ENCODE measurements at regions not wholly inside any gene's neighbourhood (a gene's known extent, or its start where the extent isn't known, plus 50 kb on each side); places are given as distances from the start of the nearest gene placed in this dataset.

DNA sequence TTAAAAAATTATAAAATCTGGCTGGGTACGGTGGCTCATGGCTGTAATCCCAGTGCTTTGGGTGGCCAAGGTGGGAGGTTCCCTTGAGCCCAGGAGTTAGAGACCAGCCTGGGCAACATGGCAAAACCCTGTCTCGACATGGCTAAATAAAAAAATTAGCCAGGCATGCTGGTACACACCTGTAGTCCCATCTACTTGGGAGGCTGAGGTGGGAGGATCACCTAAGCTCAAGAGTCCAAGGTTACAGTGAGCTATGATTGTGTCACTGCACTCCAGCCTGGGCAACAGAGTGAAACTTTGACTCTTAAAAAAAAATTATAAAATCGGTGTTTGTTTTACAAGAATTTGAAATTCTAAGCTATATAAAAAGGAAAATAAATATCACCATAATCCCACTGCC lies 141.8 kb downstream of the SLC38A6 start:
- no peak overlapping the region for H3K4me3 ChIP-seq (ENCODE audit: low read depth, low read length)
- no peak for DNase-seq (ENCODE audit: low read depth)
- TF ChIP-seq, protein P1, sequence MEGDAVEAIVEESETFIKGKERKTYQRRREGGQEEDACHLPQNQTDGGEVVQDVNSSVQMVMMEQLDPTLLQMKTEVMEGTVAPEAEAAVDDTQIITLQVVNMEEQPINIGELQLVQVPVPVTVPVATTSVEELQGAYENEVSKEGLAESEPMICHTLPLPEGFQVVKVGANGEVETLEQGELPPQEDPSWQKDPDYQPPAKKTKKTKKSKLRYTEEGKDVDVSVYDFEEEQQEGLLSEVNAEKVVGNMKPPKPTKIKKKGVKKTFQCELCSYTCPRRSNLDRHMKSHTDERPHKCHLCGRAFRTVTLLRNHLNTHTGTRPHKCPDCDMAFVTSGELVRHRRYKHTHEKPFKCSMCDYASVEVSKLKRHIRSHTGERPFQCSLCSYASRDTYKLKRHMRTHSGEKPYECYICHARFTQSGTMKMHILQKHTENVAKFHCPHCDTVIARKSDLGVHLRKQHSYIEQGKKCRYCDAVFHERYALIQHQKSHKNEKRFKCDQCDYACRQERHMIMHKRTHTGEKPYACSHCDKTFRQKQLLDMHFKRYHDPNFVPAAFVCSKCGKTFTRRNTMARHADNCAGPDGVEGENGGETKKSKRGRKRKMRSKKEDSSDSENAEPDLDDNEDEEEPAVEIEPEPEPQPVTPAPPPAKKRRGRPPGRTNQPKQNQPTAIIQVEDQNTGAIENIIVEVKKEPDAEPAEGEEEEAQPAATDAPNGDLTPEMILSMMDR (IDR thresholded peaks at IDR 0.05; ENCODE audit: insufficient read depth, low read length): no peak

DNA sequence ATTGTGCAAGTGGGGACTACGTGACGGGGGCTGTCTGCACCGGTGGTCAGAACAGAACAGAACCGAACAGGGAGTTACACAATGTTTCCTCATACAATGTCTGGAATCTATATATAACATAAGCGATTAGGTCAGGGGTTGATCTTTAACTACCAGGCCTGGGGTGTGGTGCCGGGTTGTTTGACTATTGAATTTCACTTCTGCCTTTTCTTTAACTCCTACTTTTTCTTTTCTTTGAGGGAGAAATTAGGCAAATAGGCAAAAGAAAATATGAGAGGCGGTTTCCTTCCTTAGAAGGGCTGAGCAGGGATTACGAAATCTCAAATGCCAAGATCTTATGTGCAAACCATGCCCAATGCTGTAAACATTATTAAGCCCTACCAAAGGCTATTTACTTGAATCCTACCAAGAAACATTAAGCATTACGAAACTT lies 140.3 kb downstream of the SLC38A6 start:
- no peak for DNase-seq (ENCODE audit: low read depth)
- TF ChIP-seq, protein P1 (IDR thresholded peaks at IDR 0.05; ENCODE audit: insufficient read depth, low read length): no peak
- no peak overlapping the region for H3K4me3 ChIP-seq (ENCODE audit: low read depth, low read length)

DNA sequence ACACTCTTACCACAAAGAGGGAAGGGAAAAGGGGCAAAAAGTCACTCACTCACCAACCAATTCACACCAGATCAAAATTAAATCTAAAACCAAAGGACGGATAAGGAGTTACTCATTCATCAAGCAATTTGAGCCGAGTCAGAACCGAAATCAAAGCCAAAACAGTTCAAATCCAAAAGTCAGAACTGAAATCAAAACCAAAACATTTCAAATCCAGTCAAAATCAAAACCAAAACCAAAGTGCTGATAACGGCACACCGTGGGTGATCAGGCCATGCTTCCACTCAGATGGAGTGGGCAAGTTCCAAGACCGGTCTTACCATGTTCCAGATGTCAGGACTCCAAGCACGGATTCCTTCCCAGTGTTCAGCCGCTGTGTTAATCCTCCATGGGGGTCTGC lies 139.5 kb downstream of the SLC38A6 start:
- no peak for DNase-seq (ENCODE audit: low read depth)
- TF ChIP-seq, protein P1 (IDR thresholded peaks at IDR 0.05; ENCODE audit: insufficient read depth, low read length): no peak
- H3K4me3 ChIP-seq (ENCODE audit: low read depth, low read length): no peak overlapping the region

DNA sequence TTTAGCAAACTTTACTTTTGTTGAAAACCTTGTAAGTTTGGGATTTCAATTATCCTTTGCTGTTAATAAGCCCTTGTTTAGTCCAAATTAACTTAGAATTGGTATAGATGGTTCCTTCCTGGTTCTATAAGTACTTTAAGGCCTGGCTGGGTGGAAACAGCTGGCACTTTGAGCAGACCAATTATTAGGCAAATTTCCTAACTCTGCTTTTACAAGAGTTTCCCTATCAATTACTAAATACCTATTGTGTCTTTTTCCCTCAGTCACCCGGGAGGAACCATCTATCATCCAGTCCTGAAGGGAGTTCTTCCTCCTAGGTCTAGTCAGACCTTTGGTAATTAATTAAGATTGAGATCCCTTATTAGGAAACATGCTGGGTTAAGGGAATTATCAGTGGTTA lies 138.0 kb downstream of the SLC38A6 start:
- no peak for DNase-seq (ENCODE audit: low read depth)
- TF ChIP-seq, protein P1 (IDR thresholded peaks at IDR 0.05; ENCODE audit: insufficient read depth, low read length): no peak
- H3K4me3 ChIP-seq (ENCODE audit: low read depth, low read length): no peak overlapping the region

DNA sequence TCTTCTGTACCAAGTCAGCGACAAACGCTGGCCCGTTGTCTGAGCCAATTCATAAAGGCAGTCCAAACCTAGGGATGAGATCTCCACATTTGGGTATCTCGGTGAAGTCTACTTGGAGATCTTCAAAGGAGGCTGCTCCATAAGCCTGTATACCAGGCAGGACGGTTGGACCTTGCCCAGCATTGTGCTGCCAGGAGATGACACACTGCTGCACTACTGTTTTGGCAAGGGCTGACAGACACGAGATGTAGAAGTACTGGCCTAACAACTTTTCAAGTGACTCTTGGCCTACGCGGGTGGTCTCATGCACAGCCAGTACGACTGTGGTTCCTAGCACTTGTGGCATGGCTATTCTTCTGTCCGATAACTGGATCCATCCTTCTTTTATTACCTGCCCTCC lies 135.3 kb downstream of the SLC38A6 start:
- TF ChIP-seq, protein P1 (IDR thresholded peaks at IDR 0.05; ENCODE audit: insufficient read depth, low read length): no peak
- H3K4me3 ChIP-seq (ENCODE audit: low read depth, low read length): no peak overlapping the region
- DNase-seq (ENCODE audit: low read depth): no peak

DNA sequence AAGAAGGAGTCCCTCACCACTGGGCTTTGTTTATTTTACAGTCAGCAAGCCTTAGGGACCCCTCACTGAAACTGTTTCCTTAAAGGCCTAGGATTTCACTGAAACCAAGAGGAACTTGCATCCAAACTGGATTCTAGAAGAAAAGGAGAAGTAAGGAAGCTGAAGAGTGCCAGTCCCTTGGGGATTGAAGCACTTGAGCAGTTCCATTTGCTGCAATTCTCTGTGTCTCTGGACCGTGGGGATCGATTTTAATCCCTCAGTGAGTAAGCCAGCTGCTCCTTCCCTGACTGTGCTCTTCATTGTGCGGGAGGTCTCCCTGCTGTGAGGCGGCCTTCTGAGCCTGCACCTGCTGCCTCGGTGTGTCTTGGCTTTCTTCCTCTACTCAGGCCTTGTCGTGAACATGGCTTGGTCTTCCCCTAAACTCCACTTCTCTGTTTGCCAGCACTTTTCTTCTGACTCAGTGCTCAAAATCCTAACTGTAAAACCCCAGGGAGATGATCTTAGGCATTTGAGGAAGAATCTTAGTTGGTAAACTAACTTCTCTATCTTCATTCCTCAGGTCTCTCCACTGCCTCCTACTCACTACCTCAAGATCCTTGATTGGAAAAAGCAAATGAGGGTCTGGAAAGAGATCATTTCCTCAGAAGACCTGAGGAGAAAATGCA lies 132.6 kb downstream of the SLC38A6 start:
- TF ChIP-seq, protein P1 (IDR thresholded peaks at IDR 0.05; ENCODE audit: insufficient read depth, low read length): no peak

DNA sequence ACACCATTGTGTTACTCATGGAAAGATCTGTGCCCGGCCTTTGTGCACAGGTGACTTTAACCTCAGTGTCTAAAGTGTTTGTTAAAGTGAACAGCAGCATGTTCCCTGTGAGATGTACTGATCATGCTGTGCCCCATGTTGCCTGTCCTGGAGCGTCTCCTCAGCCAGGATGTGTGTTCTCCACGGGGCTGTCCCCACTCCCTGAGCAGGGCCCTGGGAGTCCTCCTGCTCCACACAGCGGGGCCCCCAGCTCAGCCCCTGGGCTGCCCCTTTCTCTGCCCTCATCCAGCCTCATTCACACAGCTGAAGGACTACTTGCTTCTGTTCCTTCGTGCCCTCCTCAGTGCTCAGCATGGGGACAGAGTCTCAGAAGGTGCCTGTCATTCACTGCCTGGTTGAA lies 131.5 kb downstream of the SLC38A6 start:
- no peak for DNase-seq (ENCODE audit: low read depth)
- H3K4me3 ChIP-seq (ENCODE audit: low read depth, low read length): no peak overlapping the region
- TF ChIP-seq, protein P1 (IDR thresholded peaks at IDR 0.05; ENCODE audit: insufficient read depth, low read length): no peak

More for the DNA sequence above, 132.6 kb downstream of the SLC38A6 start:
- DNase-seq (ENCODE audit: low read depth): no peak
- H3K4me3 ChIP-seq (ENCODE audit: low read depth, low read length): no peak overlapping the region
